ENCODE measurements at regions not wholly inside any gene's neighbourhood (a gene's known extent, or its start where the extent isn't known, plus 50 kb on each side); places are given as distances from the start of the nearest gene placed in this dataset.

GRCh38 chr1:38186566-38186965, 140.0 kb upstream of the POU3F1 start:
- H3K36me3 ChIP-seq (ENCODE audit: insufficient read depth, low read length) = no peaks in the 10 kb centered on the region
- TF ChIP-seq POLR2AphosphoS5 (IDR thresholded peaks at IDR 0.05) (no peak), RAD21 (conservative IDR thresholded peaks at IDR 0.05) (no peak), TAF1 (IDR thresholded peaks at IDR 0.05; ENCODE audit: low read depth) (no peak), REST (IDR thresholded peaks at IDR 0.05; ENCODE audit: borderline replicate concordance) (no peak), CTCF (IDR thresholded peaks at IDR 0.05; ENCODE audit: poor library complexity, severe bottlenecking) (no peak), EP300 (conservative IDR thresholded peaks at IDR 0.05; ENCODE audit: poor library complexity, severe bottlenecking) (no peak), MXI1 (conservative IDR thresholded peaks at IDR 0.05; ENCODE audit: poor library complexity, severe bottlenecking) (no peak), EZH2 (IDR thresholded peaks at IDR 0.05; ENCODE audit: borderline replicate concordance, insufficient read depth, low read length, poor library complexity, severe bottlenecking) (no peak), SMC3 (conservative IDR thresholded peaks at IDR 0.05; ENCODE audit: poor library complexity) (no peak)
- H3K9ac ChIP-seq (ENCODE audit: low read length) = no peak overlapping the region
- H2AFZ ChIP-seq (ENCODE audit: low read depth, low read length) = no peak overlapping the region
- no peaks in the 10 kb centered on the region for H3F3A ChIP-seq (ENCODE audit: insufficient read depth, low read length, poor library complexity, severe bottlenecking)
- H3K79me2 ChIP-seq (replicated peaks; ENCODE audit: insufficient read depth, low read length) = no peaks in the 10 kb centered on the region
- H3K27ac ChIP-seq (ENCODE audit: low read length) = no peak overlapping the region
- no peaks in the 10 kb centered on the region for H3K9me2 ChIP-seq (ENCODE audit: insufficient read depth, low read length)
- H3K27me3 ChIP-seq (ENCODE audit: insufficient read depth, low read depth, low read length) = no peaks in the 10 kb centered on the region
- no peak overlapping the region for H3K4me3 ChIP-seq (ENCODE audit: low read length)
- H4K20me1 ChIP-seq (ENCODE audit: insufficient read depth) = no peaks in the 10 kb centered on the region
- no peaks in the 10 kb centered on the region for H3K9me3 ChIP-seq (ENCODE audit: low read length)
- no peak overlapping the region for H3K4me2 ChIP-seq (ENCODE audit: low read length)

GRCh38 chr1:38185913-38186312, 139.3 kb upstream of the POU3F1 start:
- Histone ChIP-seq H2AFZ (ENCODE audit: low read depth, low read length) (no peak overlapping the region), H4K20me1 (ENCODE audit: insufficient read depth) (no peaks in the 10 kb centered on the region), H3K9me2 (ENCODE audit: insufficient read depth, low read length) (no peaks in the 10 kb centered on the region), H3F3A (ENCODE audit: insufficient read depth, low read length, poor library complexity, severe bottlenecking) (no peaks in the 10 kb centered on the region), H3K4me2 (ENCODE audit: low read length) (no peak overlapping the region), H3K9ac (ENCODE audit: low read length) (no peak overlapping the region), H3K36me3 (ENCODE audit: insufficient read depth, low read length) (no peaks in the 10 kb centered on the region), H3K27ac (ENCODE audit: low read length) (no peak overlapping the region), H3K79me2 (replicated peaks; ENCODE audit: insufficient read depth, low read length) (no peaks in the 10 kb centered on the region), H3K4me3 (ENCODE audit: low read length) (no peak overlapping the region), H3K27me3 (ENCODE audit: insufficient read depth, low read depth, low read length) (no peaks in the 10 kb centered on the region), H3K9me3 (ENCODE audit: low read length) (no peaks in the 10 kb centered on the region)
- TF ChIP-seq EZH2 (IDR thresholded peaks at IDR 0.05; ENCODE audit: borderline replicate concordance, insufficient read depth, low read length, poor library complexity, severe bottlenecking) = no peak
- TF ChIP-seq RAD21 (conservative IDR thresholded peaks at IDR 0.05) = no peak
- TF ChIP-seq MXI1 (conservative IDR thresholded peaks at IDR 0.05; ENCODE audit: poor library complexity, severe bottlenecking) = no peak
- no peak for TF ChIP-seq SMC3 (conservative IDR thresholded peaks at IDR 0.05; ENCODE audit: poor library complexity)
- TF ChIP-seq POLR2AphosphoS5 (IDR thresholded peaks at IDR 0.05) = no peak

Measured in neural cell (in vitro differentiated cells).